NCI-H2171 (cell line): ENCODE measurements at regions not wholly inside any gene's neighbourhood (a gene's known extent, or its start where the extent isn't known, plus 50 kb on each side); places are given as distances from the start of the nearest gene placed in this dataset.

Experiments
- DNase-seq: peaks from one replicate; lab custom pipeline; 2025; lab: John Stamatoyannopoulos, UW

- DNase-seq, result no peak
Measured at GRCh38 chr5:2262620-2263019, 379.9 kb upstream of the IRX4 start.

GRCh38 chr5:2261004-2261703 lies 378.4 kb upstream of the IRX4 start:
- no peak for DNase-seq

- DNase-seq, result no peak
Measured at GRCh38 chr5:2260211-2261003, 377.7 kb upstream of the IRX4 start.

GRCh38 chr5:2259494-2260107 lies 376.9 kb upstream of the IRX4 start:
- DNase-seq, result no peak

GRCh38 chr5:2258861-2259260 lies 376.1 kb upstream of the IRX4 start:
- DNase-seq, result no peak

GRCh38 chr5:2257326-2258244 lies 374.9 kb upstream of the IRX4 start:
- no peak for DNase-seq

- no peak for DNase-seq
Measured at GRCh38 chr5:2256691-2257280, 374.1 kb upstream of the IRX4 start.

- no peak for DNase-seq
Measured at GRCh38 chr5:2255915-2256690, 373.4 kb upstream of the IRX4 start.

GRCh38 chr5:2254880-2255750 lies 372.4 kb upstream of the IRX4 start:
- DNase-seq, result no peak

- no peak for DNase-seq
Measured at GRCh38 chr5:2254406-2254805, 371.7 kb upstream of the IRX4 start.

- DNase-seq, result no peak
Measured at GRCh38 chr5:2253040-2253975, 370.6 kb upstream of the IRX4 start.

GRCh38 chr5:2251751-2252150 lies 369.0 kb upstream of the IRX4 start:
- no peak for DNase-seq

GRCh38 chr5:2251298-2251697 lies 368.6 kb upstream of the IRX4 start:
- DNase-seq, result no peak

GRCh38 chr5:2250365-2250950 lies 367.7 kb upstream of the IRX4 start:
- no peak for DNase-seq

- DNase-seq, result no peak
Measured at GRCh38 chr5:2249442-2249841, 366.7 kb upstream of the IRX4 start.

GRCh38 chr5:2249026-2249425 lies 366.3 kb upstream of the IRX4 start:
- no peak for DNase-seq

- DNase-seq, result no peak
Measured at GRCh38 chr5:2242539-2242938, 359.8 kb upstream of the IRX4 start.

GRCh38 chr5:2241842-2242241 lies 359.1 kb upstream of the IRX4 start:
- peak; percentile 40 for DNase-seq
